Activated CD4-positive, alpha-beta memory T cell treated with anti-CD3 and anti-CD28 coated beads for 36 hours (primary cell): ENCODE measurements at regions not wholly inside any gene's neighbourhood (a gene's known extent, or its start where the extent isn't known, plus 50 kb on each side); places are given as distances from the start of the nearest gene placed in this dataset.
"Not testable (repeated sequence)": the region's sequence is repeated elsewhere in the genome, so short reads cannot be mapped to it uniquely, and the experiment has no call there.

Experiments used
- CTCF ChIA-PET: fragments of 350-600 bp; sonication (Branson Sonifier 250); formaldehyde crosslinking; loops from one replicate; lab custom pipeline; 2021; ENCODE audit warnings: antibody characterized with exemption, inconsistent platforms; lab: Charles Lee
- POLR2A ChIA-PET: fragments of 350-600 bp; sonication (Branson Sonifier 250); formaldehyde crosslinking; loops from one replicate; lab custom pipeline; 2021; ENCODE audit warnings: antibody characterized with exemption; lab: Charles Lee
- DNase-seq: peaks from one replicate; pipeline ENCODE4 v3.0.0-alpha.2; 2020
- H3K27ac Mint-ChIP-seq: one replicate; pipeline ENCODE4 v1.8.0; 2021; ENCODE audit warnings: mixed read lengths
- H3K27me3 Mint-ChIP-seq: one replicate; pipeline ENCODE4 v1.8.0; 2021; ENCODE audit warnings: mixed read lengths
- H3K36me3 Mint-ChIP-seq: one replicate; pipeline ENCODE4 v1.8.0; 2021; ENCODE audit warnings: mixed read lengths
- H3K4me1 Mint-ChIP-seq: one replicate; pipeline ENCODE4 v1.8.0; 2021; ENCODE audit warnings: low read depth, mixed read lengths
- H3K4me3 Mint-ChIP-seq: one replicate; pipeline ENCODE4 v1.8.0; 2021; ENCODE audit warnings: mild to moderate bottlenecking, mixed read lengths
- H3K9me3 Mint-ChIP-seq: one replicate; pipeline ENCODE4 v1.8.0; 2021; ENCODE audit warnings: mixed read lengths
- intact Hi-C: fragments of 100-400 bp; cut with micrococcal nuclease; formaldehyde crosslinking; loops from one replicate; pipeline ENCODE4 v1.15.1; 2023

DNA sequence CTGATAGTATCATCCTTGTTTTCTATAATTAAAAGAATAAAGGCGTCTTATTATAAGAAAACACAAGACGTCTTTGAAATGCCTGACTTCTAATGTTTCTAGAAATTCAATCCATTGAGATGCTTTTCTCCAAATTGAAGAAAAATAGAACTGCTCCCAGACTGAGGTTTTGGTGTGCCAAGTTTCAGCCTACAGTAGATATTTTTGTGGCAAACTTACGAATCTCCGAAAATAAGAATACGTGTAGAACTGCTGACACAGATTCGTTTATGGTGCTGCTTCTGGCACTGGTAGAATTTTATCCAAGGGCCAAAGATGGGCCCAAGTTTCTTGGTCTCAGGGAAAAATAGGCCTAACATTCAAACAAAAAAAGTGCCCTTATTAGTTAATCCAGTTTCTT is 554.5 kb upstream of the NR5A2 start:
- no peaks in the 10 kb centered on the region for H3K4me1 Mint-ChIP-seq
- peaks cover 4% of the 10 kb centered on the region for H3K27me3 Mint-ChIP-seq
- no peak for DNase-seq
- no peaks in the 10 kb centered on the region for H3K9me3 Mint-ChIP-seq
- intact Hi-C loops = no loop called here
- no peak overlapping the region for H3K4me3 Mint-ChIP-seq
- ChIA-PET CTCF (no interaction called here), POLR2A (no interaction called here)
- no peak overlapping the region for H3K27ac Mint-ChIP-seq
- no peaks in the 10 kb centered on the region for H3K36me3 Mint-ChIP-seq

DNA sequence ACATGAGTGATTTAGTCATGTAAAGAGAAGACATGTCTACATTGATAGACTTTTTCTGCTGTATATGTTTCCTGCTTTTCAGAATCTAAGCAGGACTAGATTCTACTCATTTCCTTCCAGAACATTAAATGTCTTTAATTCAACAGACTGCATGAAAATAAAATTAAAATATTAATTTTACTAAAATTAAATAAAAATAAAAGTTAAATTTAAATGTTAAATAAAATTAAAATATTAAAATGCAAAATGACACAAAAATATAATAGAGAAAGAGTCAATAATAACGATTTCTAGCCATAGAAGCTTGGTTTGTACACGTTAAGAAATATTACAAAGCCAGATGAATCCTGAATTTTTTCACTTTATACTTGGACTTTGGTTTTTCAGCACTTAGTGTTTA is 552.8 kb upstream of the NR5A2 start:
- Mint-ChIP-seq H3K27ac (no peak overlapping the region), H3K27me3 (peaks cover 4% of the 10 kb centered on the region), H3K36me3 (no peaks in the 10 kb centered on the region), H3K4me3 (no peak overlapping the region), H3K4me1 (no peaks in the 10 kb centered on the region), H3K9me3 (no peaks in the 10 kb centered on the region)
- intact Hi-C loops = no loop called here
- POLR2A ChIA-PET = no interaction called here
- CTCF ChIA-PET = no interaction called here
- no peak for DNase-seq

DNA sequence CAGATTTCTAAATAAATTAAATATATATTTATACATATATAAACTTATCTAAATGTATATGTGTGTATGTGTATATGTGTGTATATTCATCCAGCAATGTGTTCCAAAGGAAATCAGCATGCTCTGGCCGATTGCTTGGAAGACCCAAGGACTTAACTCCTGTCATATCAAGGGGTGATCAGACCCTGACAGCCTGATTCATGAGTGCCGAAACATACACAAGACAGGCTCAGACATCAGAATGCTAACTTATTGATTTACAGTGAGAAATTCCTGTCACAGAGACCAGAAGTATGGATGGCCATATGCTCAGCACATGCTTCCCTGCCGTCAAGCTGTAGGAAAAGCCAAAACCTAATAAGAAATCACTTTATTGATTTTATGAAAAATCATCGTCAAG is 545.1 kb upstream of the NR5A2 start:
- Mint-ChIP-seq H3K9me3 (no peaks in the 10 kb centered on the region), H3K4me3 (no peak overlapping the region), H3K4me1 (no peaks in the 10 kb centered on the region), H3K36me3 (no peaks in the 10 kb centered on the region), H3K27ac (no peak overlapping the region), H3K27me3 (peaks cover 3% of the 10 kb centered on the region)
- intact Hi-C loops = no loop called here
- CTCF ChIA-PET = no interaction called here
- POLR2A ChIA-PET = no interaction called here
- DNase-seq = no peak

DNA sequence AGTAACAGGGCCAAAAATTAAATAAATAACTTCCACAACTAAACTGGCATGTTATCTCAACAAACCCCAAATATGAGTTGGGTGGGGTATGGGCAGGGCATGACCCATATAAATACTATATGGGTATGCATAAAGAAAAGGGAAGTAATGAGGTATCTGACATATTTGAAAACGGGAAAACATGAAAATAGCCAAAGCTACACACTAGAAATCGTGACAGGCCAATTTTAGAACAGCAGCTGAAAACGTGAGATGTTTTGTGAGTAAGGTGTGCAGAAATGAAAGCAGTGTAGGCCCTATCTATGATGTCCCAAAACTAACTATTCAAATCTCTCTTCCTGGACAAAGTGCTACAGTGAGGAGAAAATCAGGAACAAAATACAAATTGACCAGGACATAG is 537.9 kb upstream of the NR5A2 start:
- H3K27me3 Mint-ChIP-seq = peaks cover 11% of the 10 kb centered on the region
- no peak overlapping the region for H3K27ac Mint-ChIP-seq
- peaks cover 2% of the 10 kb centered on the region for H3K36me3 Mint-ChIP-seq
- no peak overlapping the region for H3K4me3 Mint-ChIP-seq
- DNase-seq = no peak
- ChIA-PET CTCF (no interaction called here), POLR2A (no interaction called here)
- intact Hi-C loops = no loop called here
- H3K9me3 Mint-ChIP-seq = peaks cover 6% of the 10 kb centered on the region
- H3K4me1 Mint-ChIP-seq = no peaks in the 10 kb centered on the region

DNA sequence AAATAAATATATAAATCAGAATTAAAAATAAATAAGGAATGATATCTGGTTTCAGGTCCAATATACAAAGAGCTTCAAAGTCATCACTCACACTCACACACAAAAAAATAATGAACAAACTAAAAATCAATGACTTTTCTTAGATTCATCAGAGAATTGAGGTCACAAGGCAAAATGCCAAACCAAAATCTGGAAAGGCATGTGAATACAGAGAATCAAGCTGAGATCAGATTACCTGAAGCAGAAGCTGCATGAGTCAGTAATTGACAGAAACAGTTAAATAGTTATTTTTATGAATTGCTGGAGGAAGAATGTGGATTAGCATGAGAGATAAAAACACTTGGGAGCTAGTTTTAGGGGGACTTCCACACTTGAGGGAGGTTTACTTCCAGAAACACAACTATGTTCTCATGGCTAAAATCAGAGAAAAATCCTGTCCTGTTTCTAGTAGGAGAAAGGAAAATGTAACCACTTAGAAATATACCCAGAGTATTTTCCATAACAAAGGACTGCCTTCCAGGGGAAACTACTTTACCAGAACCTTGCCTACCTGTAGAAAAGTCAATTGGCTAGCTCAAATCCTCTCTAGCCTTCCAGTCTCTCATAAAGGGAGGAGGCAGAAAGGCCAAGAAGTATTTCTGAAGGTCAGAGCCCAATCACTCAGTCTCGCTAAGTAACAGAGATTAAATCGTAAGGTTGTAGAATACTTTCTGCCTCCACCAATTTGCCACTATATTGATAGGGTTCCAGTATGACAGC is 536.6 kb upstream of the NR5A2 start:
- Mint-ChIP-seq H3K27me3 (peaks cover 8% of the 10 kb centered on the region), H3K27ac (no peak overlapping the region), H3K36me3 (peaks cover 3% of the 10 kb centered on the region), H3K4me3 (no peak overlapping the region), H3K9me3 (peaks cover 14% of the 10 kb centered on the region), H3K4me1 (no peaks in the 10 kb centered on the region)
- CTCF ChIA-PET = interaction anchor here (0.5 kb wide), 1 partner anchor 1934 kb away, joined by 3 read pairs; no protein-coding TSS in a partner anchor
- POLR2A ChIA-PET = no interaction called here
- intact Hi-C loops = no loop called here
- DNase-seq = no peak

DNA sequence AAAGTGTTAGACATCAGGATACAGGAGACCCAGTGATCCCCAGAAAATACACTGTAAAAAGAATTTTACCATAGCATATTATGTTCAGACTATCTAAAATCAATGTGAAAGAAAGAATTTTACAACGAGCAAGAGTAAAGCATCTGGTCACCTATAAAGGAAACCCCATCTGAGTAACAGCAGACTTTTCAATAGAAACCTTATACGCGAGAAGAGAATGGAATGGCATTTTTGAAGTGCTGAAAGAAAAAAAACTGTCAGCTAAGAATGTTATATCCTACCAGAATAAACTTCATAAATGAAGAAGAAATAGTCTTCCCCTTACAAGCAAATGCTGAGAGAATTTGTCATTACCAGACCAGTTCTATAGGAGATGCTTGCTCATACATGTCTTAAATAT is 532.1 kb upstream of the NR5A2 start:
- peaks cover 14% of the 10 kb centered on the region for H3K9me3 Mint-ChIP-seq
- no peak for DNase-seq
- ChIA-PET CTCF (no interaction called here), POLR2A (no interaction called here)
- H3K27me3 Mint-ChIP-seq = peaks cover 14% of the 10 kb centered on the region
- peaks cover 3% of the 10 kb centered on the region for H3K36me3 Mint-ChIP-seq
- no peaks in the 10 kb centered on the region for H3K4me1 Mint-ChIP-seq
- intact Hi-C loops = no loop called here
- H3K4me3 Mint-ChIP-seq = no peak overlapping the region
- no peak overlapping the region for H3K27ac Mint-ChIP-seq

DNA sequence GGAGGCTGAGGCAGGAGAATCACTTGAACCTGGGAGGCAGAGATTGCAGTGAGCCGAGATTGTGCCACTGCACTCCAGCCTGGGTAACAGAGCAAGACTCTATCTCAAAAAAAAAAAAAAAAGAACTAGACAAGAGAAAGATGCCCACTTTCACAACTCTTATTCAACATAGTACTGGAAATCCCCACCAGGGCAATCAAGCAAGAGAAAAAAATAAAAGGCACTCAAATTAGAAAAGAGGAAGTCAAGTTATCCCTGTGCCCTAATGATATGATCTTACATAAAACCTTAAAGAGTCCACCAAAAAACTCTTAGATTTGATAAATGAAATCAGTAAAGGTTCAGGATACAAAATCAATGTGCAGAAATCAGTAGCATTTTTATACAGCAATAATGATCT is 528.7 kb upstream of the NR5A2 start:
- H3K36me3 Mint-ChIP-seq, DNase-seq, H3K4me3 Mint-ChIP-seq, H3K4me1 Mint-ChIP-seq, H3K27me3 Mint-ChIP-seq, CTCF ChIA-PET, intact Hi-C loops, H3K27ac Mint-ChIP-seq, POLR2A ChIA-PET: not testable (repeated sequence)
- H3K9me3 Mint-ChIP-seq = peaks cover 11% of the 10 kb centered on the region

DNA sequence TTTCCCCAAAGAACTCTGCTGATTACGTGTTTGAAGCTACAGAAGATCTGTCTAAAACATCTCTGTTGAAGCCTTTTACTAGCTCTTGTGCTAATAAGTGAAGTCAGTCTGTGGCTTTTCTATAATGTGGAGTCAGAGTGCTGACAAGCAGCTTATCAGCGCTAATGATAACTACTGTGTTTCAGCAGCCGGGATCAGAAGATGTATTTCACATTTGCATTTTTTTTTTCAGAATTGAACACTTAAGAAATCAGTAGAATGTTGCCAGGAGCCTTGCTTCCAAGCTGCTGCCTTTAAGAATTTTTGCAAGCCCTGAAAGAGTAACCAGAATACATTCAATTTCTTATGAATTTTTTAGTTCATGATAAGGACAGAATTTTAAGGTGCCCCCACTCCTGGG is 519.4 kb upstream of the NR5A2 start:
- Mint-ChIP-seq H3K4me1 (no peaks in the 10 kb centered on the region), H3K36me3 (no peaks in the 10 kb centered on the region), H3K27me3 (no peaks in the 10 kb centered on the region), H3K27ac (no peak overlapping the region), H3K4me3 (no peak overlapping the region), H3K9me3 (no peaks in the 10 kb centered on the region)
- intact Hi-C loops = no loop called here
- POLR2A ChIA-PET = no interaction called here
- no peak for DNase-seq
- CTCF ChIA-PET = no interaction called here

DNA sequence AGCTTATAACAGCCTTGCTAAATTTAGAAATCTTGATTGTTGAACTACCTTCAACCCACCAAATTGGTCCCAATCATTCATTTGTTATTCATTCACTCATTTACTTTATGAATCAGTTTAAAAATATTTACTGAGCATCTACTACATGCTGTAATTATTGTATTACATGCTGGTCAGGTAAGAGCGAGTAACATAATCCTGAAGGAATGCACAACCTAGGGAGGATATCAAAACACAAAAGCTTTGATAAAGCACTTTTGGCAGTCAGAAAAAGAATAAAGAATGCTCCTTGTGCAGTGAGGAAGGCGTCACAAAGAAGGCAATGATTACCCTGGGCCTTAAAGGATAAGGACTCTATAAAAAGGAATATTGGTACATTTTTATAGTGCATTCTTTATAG is 518.9 kb upstream of the NR5A2 start:
- CTCF ChIA-PET = no interaction called here
- intact Hi-C loops = no loop called here
- no peak overlapping the region for H3K4me3 Mint-ChIP-seq

DNA sequence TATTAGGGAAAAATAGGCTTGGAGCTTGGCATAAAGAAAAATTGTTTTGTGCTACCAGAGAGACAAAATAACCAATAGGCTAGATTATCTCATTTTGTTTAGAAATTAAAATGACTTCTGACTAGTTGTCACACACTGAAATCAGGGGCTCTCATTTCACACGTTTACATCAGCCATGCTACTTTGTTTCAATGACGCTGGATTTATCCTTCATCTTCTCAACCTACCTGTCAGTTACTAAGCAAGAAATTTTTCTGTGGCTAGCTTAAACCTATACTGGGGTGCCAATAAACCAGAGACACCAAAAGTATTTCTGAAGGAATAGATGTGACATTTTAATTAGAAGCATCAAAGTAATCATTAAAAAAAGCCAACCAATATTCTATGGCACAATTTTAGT is 518.1 kb upstream of the NR5A2 start:
- CTCF ChIA-PET = no interaction called here
- DNase-seq = no peak
- H3K4me3 Mint-ChIP-seq = no peak overlapping the region

More for the DNA sequence above, 518.9 kb upstream of the NR5A2 start:
- no peak for DNase-seq
- Mint-ChIP-seq H3K27ac (no peak overlapping the region), H3K36me3 (no peaks in the 10 kb centered on the region), H3K27me3 (no peaks in the 10 kb centered on the region), H3K9me3 (no peaks in the 10 kb centered on the region), H3K4me1 (no peaks in the 10 kb centered on the region)
- POLR2A ChIA-PET = no interaction called here

DNA sequence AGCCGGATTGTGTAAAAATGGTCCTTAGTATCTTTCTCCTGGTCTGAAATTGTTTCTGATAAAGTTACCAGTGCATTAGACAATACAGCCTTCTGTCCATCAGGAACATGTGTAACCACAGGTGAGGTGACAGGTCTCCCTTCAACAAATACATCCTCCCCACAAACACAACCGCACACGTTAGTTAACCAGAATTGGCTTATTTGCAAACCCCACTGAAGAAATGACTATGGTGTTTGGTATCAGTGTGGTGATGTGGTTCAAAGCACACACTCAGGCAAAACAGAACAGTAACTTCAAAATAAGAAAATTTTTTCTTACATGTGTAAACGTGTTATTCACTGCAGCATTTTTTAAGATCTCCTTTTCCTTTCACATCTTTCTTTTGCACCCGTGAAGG is 517.2 kb upstream of the NR5A2 start:
- no peaks in the 10 kb centered on the region for H3K27me3 Mint-ChIP-seq
- POLR2A ChIA-PET = no interaction called here
- no peak for DNase-seq
- no peaks in the 10 kb centered on the region for H3K9me3 Mint-ChIP-seq
- H3K4me1 Mint-ChIP-seq = no peaks in the 10 kb centered on the region
- CTCF ChIA-PET = no interaction called here
- intact Hi-C loops = no loop called here
- no peak overlapping the region for H3K27ac Mint-ChIP-seq
- H3K4me3 Mint-ChIP-seq = no peak overlapping the region
- H3K36me3 Mint-ChIP-seq = no peaks in the 10 kb centered on the region

More for the DNA sequence above, 518.1 kb upstream of the NR5A2 start:
- Mint-ChIP-seq H3K9me3 (no peaks in the 10 kb centered on the region), H3K27ac (no peak overlapping the region), H3K36me3 (no peaks in the 10 kb centered on the region), H3K4me1 (no peaks in the 10 kb centered on the region), H3K27me3 (no peaks in the 10 kb centered on the region)
- intact Hi-C loops = no loop called here
- POLR2A ChIA-PET = no interaction called here

DNA sequence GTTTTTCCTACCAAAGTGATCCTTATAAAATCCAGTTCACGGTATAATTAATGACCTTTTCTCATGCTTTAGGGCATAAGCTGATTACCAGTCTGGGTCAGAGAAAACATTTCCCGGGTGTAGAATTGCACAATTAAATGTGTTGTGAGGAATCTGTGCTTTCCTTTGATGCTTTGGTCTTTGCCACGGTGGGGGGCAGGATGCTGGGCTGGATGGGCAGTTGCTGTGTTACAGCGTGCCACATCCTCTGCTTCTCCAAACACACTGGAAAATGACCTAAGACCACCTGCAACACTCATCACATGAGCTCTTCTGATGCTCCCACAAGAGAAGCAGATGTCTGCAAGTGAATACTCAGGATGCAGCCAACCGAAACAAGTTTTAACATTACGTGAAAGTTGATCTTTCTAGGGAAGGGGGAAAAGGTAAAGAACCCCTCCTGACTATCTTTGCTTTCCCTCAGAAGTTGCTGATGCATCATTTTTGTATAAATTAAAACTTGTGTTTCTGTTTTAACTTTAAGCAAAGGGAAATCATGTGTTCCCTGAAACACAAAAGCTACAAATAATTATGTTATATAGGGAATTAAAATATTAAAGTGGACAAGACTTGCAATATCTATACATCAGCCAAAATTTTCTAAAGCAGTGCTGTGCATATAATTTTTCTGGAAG is 515.3 kb upstream of the NR5A2 start:
- no peak overlapping the region for H3K4me3 Mint-ChIP-seq

DNA sequence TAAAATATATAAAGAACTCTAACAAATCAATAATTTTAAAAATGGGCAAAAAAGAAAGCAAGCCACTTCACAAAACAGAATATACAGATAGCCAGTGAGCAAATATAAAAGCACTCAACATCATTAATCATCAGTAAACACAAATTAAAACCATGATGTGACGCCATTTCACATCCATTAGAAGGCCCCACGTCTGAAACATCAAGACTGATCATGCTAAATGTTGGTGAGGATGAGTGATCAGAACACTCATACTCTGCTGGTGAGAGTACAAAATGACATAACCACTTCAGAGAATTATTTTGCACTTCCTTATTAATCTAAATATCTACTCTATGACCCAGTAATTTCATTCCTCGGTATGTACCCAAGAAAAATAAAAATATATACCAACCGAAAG is 512.2 kb upstream of the NR5A2 start:
- no peak overlapping the region for H3K27ac Mint-ChIP-seq
- no peak for DNase-seq
- intact Hi-C loops = no loop called here
- no peaks in the 10 kb centered on the region for H3K27me3 Mint-ChIP-seq
- ChIA-PET CTCF (no interaction called here), POLR2A (no interaction called here)
- no peaks in the 10 kb centered on the region for H3K36me3 Mint-ChIP-seq
- no peak overlapping the region for H3K4me3 Mint-ChIP-seq
- H3K4me1 Mint-ChIP-seq = no peaks in the 10 kb centered on the region
- no peaks in the 10 kb centered on the region for H3K9me3 Mint-ChIP-seq

More for the DNA sequence above, 515.3 kb upstream of the NR5A2 start:
- Mint-ChIP-seq H3K36me3 (no peaks in the 10 kb centered on the region), H3K4me1 (no peaks in the 10 kb centered on the region), H3K27me3 (no peaks in the 10 kb centered on the region), H3K27ac (no peak overlapping the region), H3K9me3 (no peaks in the 10 kb centered on the region)
- POLR2A ChIA-PET = no interaction called here
- intact Hi-C loops = no loop called here
- no peak for DNase-seq
- CTCF ChIA-PET = no interaction called here
